IMR-90 (cell line): ENCODE measurements at regions not wholly inside any gene's neighbourhood (a gene's known extent, or its start where the extent isn't known, plus 50 kb on each side); places are given as distances from the start of the nearest gene placed in this dataset.

Experiments used
- ATAC-seq: fragments of 200-7000 bp; cut with Tn5 transposase; 2 replicates; pipeline ENCODE4 v1.9.1; 2020; ENCODE audit warnings: low read depth, mild to moderate bottlenecking, moderate library complexity
- BruUV-seq: library from RNA; stranded (reverse); fragments of 400-500 nt; replicated peaks from 2 replicates; lab custom pipeline; 2021; lab: Mats Ljungman, UMichigan
- CTCF ChIA-PET: fragments of 300-600 bp; formaldehyde crosslinking; extraction: SDS; loops from one replicate; lab custom pipeline; 2021; ENCODE audit warnings: antibody characterized with exemption; lab: Yijun Ruan, JAX
- POLR2A ChIA-PET: fragments of 300-600 bp; sonication (Branson Sonifier 250); formaldehyde crosslinking; loops from one replicate; lab custom pipeline; 2022; ENCODE audit warnings: antibody characterized with exemption; ENCODE audit not compliant: unreplicated experiment; lab: Charles Lee
- DNase-seq: peaks from one replicate; pipeline ENCODE4 v3.0.0; 2013
- H2AFZ ChIP-seq: replicated peaks from 2 replicates; pipeline ENCODE3; 2013; ENCODE audit warnings: low read length, mild to moderate bottlenecking; ENCODE audit not compliant: poor library complexity
- H2AK5ac ChIP-seq: 2 replicates; pipeline ENCODE4 v1.6.1; 2013; ENCODE audit warnings: low read depth, low read length, inconsistent platforms
- H2AK9ac ChIP-seq: replicated peaks from 2 replicates; pipeline ENCODE3; 2013; ENCODE audit warnings: mild to moderate bottlenecking, low read depth, low read length, moderate library complexity; ENCODE audit not compliant: poor library complexity
- H2BK120ac ChIP-seq: 2 replicates; pipeline ENCODE4 v1.6.1; 2013; ENCODE audit warnings: low read depth, low read length, inconsistent platforms
- H2BK15ac ChIP-seq: 3 replicates; pipeline ENCODE4 v1.6.1; 2013; ENCODE audit warnings: low read depth, low read length, inconsistent platforms
- H2BK20ac ChIP-seq: 2 replicates; pipeline ENCODE4 v1.6.1; 2013; ENCODE audit warnings: low read depth, mild to moderate bottlenecking, inconsistent platforms, low read length, moderate library complexity
- H2BK5ac ChIP-seq: 2 replicates; pipeline ENCODE4 v1.6.1; 2013; ENCODE audit warnings: mild to moderate bottlenecking, low read depth, low read length, inconsistent platforms; ENCODE audit not compliant: poor library complexity, severe bottlenecking
- H3K14ac ChIP-seq: replicated peaks from 2 replicates; pipeline ENCODE4 v1.6.1; 2013; ENCODE audit warnings: low read depth, low read length, inconsistent platforms
- H3K18ac ChIP-seq: 2 replicates; pipeline ENCODE4 v1.6.1; 2013; ENCODE audit warnings: low read depth, low read length, control low read depth
- H3K23ac ChIP-seq: 2 replicates; pipeline ENCODE4 v1.6.1; 2013; ENCODE audit warnings: low read depth, low read length, inconsistent platforms
- H3K27ac ChIP-seq: 2 replicates; pipeline ENCODE4 v1.5.1; 2013; ENCODE audit warnings: mild to moderate bottlenecking, control low read depth, low read length; ENCODE audit not compliant: insufficient read depth
- H3K27me3 ChIP-seq: 2 replicates; pipeline ENCODE4 v1.6.1; 2013; ENCODE audit warnings: low read length; ENCODE audit not compliant: control insufficient read depth, insufficient read depth
- H3K36me3 ChIP-seq: 2 replicates; pipeline ENCODE4 v1.6.1; 2013; ENCODE audit warnings: low read length, mixed read lengths; ENCODE audit not compliant: control insufficient read depth, insufficient read depth
- H3K4ac ChIP-seq: 2 replicates; pipeline ENCODE4 v1.6.1; 2013; ENCODE audit warnings: low read depth, low read length, inconsistent platforms
- H3K4me1 ChIP-seq: 2 replicates; pipeline ENCODE4 v1.6.1; 2013; ENCODE audit warnings: low read length, mixed read lengths; ENCODE audit not compliant: control insufficient read depth, insufficient read depth
- H3K4me2 ChIP-seq: 2 replicates; pipeline ENCODE4 v1.6.1; 2013; ENCODE audit warnings: low read depth, mild to moderate bottlenecking, control low read depth, low read length, moderate library complexity
- H3K4me3 ChIP-seq: 2 replicates; pipeline ENCODE4 v1.5.1; 2013; ENCODE audit warnings: low read depth, mild to moderate bottlenecking, control low read depth, low read length, moderate library complexity; ENCODE audit not compliant: insufficient read depth
- H3K56ac ChIP-seq: 2 replicates; pipeline ENCODE4 v1.6.1; 2013; ENCODE audit warnings: low read length, inconsistent platforms; ENCODE audit not compliant: insufficient read depth; ENCODE audit errors: extremely low read depth
- H3K79me1 ChIP-seq, 2 experiments: 2 replicates each; pipeline ENCODE4 v1.6.1; 2013; ENCODE audit warnings: low read length in 2 of 2, inconsistent platforms in 1 of 2, low read depth in 1 of 2
- H3K9ac ChIP-seq: 2 replicates; pipeline ENCODE4 v1.6.1; 2013; ENCODE audit warnings: low read depth, low read length, control low read depth
- H3K9me1 ChIP-seq: 2 replicates; pipeline ENCODE4 v1.6.1; 2013; ENCODE audit warnings: low read length, inconsistent platforms; ENCODE audit not compliant: insufficient read depth
- H3K9me3 ChIP-seq: 2 replicates; pipeline ENCODE4 v1.6.1; 2013; ENCODE audit warnings: low read length; ENCODE audit not compliant: control insufficient read depth, insufficient read depth
- H4K20me1 ChIP-seq: 2 replicates; pipeline ENCODE4 v1.6.1; 2013; ENCODE audit warnings: low read length, inconsistent platforms; ENCODE audit not compliant: insufficient read depth
- H4K5ac ChIP-seq: 2 replicates; pipeline ENCODE4 v1.6.1; 2013; ENCODE audit warnings: mild to moderate bottlenecking, low read depth, low read length, control low read depth
- H4K8ac ChIP-seq, 2 experiments: 2 replicates each; pipeline ENCODE4 v1.6.1; 2013; ENCODE audit warnings: low read depth in 2 of 2, low read length in 2 of 2, control low read depth in 1 of 2, inconsistent platforms in 1 of 2
- H4K91ac ChIP-seq: 2 replicates; pipeline ENCODE4 v1.6.1; 2013; ENCODE audit warnings: low read depth, low read length, inconsistent platforms; ENCODE audit not compliant: insufficient read depth
- RAD21 ChIP-seq: IDR thresholded peaks from 2 replicates; pipeline ENCODE4 v1.6.1; 2012; ENCODE audit warnings: low read length, improper control_type of control experiment
- WGBS, 2 experiments: methylation state at CpG; one replicate each; pipeline versions ENCODE4 v1.1.5 to v1.1.7; 2013; ENCODE audit warnings: missing lambda C conversion rate in 2 of 2; ENCODE audit not compliant: insufficient read length in 1 of 2; ENCODE audit errors: extremely low coverage in 2 of 2; 5-methylcytosine and 5-hydroxymethylcytosine counted together
- dilution Hi-C: fragments of 300-500 bp; cut with HindIII; formaldehyde crosslinking; loops from one replicate; pipeline ENCODE4 v1.14.3; 2018; ENCODE audit warnings: low sequenced_read_pairs; ENCODE audit not compliant: unreplicated experiment
- in situ Hi-C: fragments of 300-500 bp; cut with MboI; formaldehyde crosslinking; loops from 3 replicates; pipeline ENCODE4 v1.14.3; 2019; ENCODE audit warnings: low sequenced_read_pairs, inconsistent platforms, mixed read lengths
- intact Hi-C: fragments of 100-400 bp; cut with micrococcal nuclease; formaldehyde crosslinking; loops from 2 replicates; pipeline ENCODE4 v1.10.0; 2022

DNA sequence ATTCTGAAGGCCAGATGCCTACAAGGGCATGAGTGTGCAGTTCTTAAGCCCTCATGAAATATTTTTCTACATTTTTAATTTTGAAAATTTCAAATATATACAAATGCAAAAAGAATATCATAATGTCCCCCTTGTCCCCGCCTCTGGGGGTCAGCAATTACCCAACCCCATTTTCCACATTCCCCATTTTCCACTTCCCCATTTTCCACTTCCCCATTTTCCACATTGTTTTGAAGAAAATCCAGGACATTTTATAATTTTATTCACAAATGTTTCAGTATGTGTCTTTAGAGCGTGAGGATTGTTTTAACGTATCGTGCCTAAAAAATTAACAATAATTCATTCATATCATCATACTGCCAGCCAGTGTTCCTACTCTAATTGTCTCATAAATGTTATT, 403.6 kb upstream of the RAB6C start:
- ChIA-PET POLR2A (no interaction called here), CTCF (no interaction called here)
- Histone ChIP-seq H3K9ac (no peak overlapping the region), H3K9me1 (no peaks in the 10 kb centered on the region), H3K79me1 (no peaks in the 10 kb centered on the region), H3K9me3 (peaks cover 2% of the 10 kb centered on the region; the same call in 1 of the 2 replicates), H3K14ac (no peak overlapping the region), H3K4me1 (no peaks in the 10 kb centered on the region), H4K20me1 (no peaks in the 10 kb centered on the region), H3K23ac (no peak overlapping the region), H3K18ac (no peak overlapping the region), H3K27me3 (no peaks in the 10 kb centered on the region), H3K56ac (no peak overlapping the region), H2BK20ac (no peak overlapping the region), H2AK9ac (no peak overlapping the region), H3K36me3 (no peaks in the 10 kb centered on the region), H2BK15ac (no peak overlapping the region), H2AK5ac (no peak overlapping the region), H3K27ac (no peak overlapping the region), H2AFZ (no peak overlapping the region), H2BK5ac (no peak overlapping the region), H4K91ac (no peak overlapping the region), H3K4me2 (no peak overlapping the region), H4K8ac (no peak overlapping the region), H3K4me3 (no peak overlapping the region), H3K4ac (no peak overlapping the region), H4K5ac (no peak overlapping the region), H2BK120ac (no peak overlapping the region)
- WGBS, 2 experiments: no CpG with 5 or more reads among the region's 4 CpGs
- intact Hi-C loops: no loop called here
- in situ Hi-C loops: no loop called here
- ATAC-seq: no peak
- no peak for TF ChIP-seq RAD21
- BruUV-seq: no TSS peak
- no peak for DNase-seq
- dilution Hi-C loops: no loop called here
